ENCODE measurements at regions not wholly inside any gene's neighbourhood (a gene's known extent, or its start where the extent isn't known, plus 50 kb on each side); places are given as distances from the start of the nearest gene placed in this dataset.

GRCh38 chr12:41917181-41917580 lies 227.5 kb downstream of the GXYLT1 start:
- no peak overlapping the region for H2AFZ ChIP-seq (ENCODE audit: low read depth)
- H3K4me3 ChIP-seq (IDR thresholded peaks at IDR 0.05; ENCODE audit: insufficient read depth, low read depth, low read length), result no peak overlapping the region
- no peak overlapping the region for H3K4me2 ChIP-seq
- no peaks in the 10 kb centered on the region for H3K79me2 ChIP-seq (ENCODE audit: insufficient read depth, low read depth)
- no peak overlapping the region for H3K27ac ChIP-seq
- no peaks in the 10 kb centered on the region for H3K36me3 ChIP-seq (ENCODE audit: insufficient read depth)
- H3K27me3 ChIP-seq (ENCODE audit: insufficient read depth, low read depth), result no peaks in the 10 kb centered on the region
- no peak for TF ChIP-seq CTCF (conservative IDR thresholded peaks at IDR 0.05; ENCODE audit: low read depth, low read length)
- peaks cover 16% of the 10 kb centered on the region for H3K4me1 ChIP-seq (ENCODE audit: low read depth, poor library complexity, severe bottlenecking)
- no peaks in the 10 kb centered on the region for H4K20me1 ChIP-seq (ENCODE audit: insufficient read depth)
- no peak overlapping the region for H3K9ac ChIP-seq

GRCh38 chr12:41910578-41911320 lies 233.9 kb downstream of the GXYLT1 start:
- Histone ChIP-seq H3K9ac (no peak overlapping the region), H3K4me2 (no peak overlapping the region), H3K4me1 (ENCODE audit: low read depth, poor library complexity, severe bottlenecking) (no peaks in the 10 kb centered on the region), H3K27ac (no peak overlapping the region), H3K79me2 (ENCODE audit: insufficient read depth, low read depth) (no peaks in the 10 kb centered on the region), H3K4me3 (IDR thresholded peaks at IDR 0.05; ENCODE audit: insufficient read depth, low read depth, low read length) (no peak overlapping the region), H4K20me1 (ENCODE audit: insufficient read depth) (no peaks in the 10 kb centered on the region), H2AFZ (ENCODE audit: low read depth) (no peak overlapping the region), H3K36me3 (ENCODE audit: insufficient read depth) (no peaks in the 10 kb centered on the region), H3K27me3 (ENCODE audit: insufficient read depth, low read depth) (no peaks in the 10 kb centered on the region)
- TF ChIP-seq CTCF (conservative IDR thresholded peaks at IDR 0.05; ENCODE audit: low read depth, low read length), result no peak

- no peaks in the 10 kb centered on the region for H4K20me1 ChIP-seq (ENCODE audit: insufficient read depth)
- no peak for TF ChIP-seq CTCF (conservative IDR thresholded peaks at IDR 0.05; ENCODE audit: low read depth, low read length)
- no peak overlapping the region for H2AFZ ChIP-seq (ENCODE audit: low read depth)
- no peaks in the 10 kb centered on the region for H3K4me1 ChIP-seq (ENCODE audit: low read depth, poor library complexity, severe bottlenecking)
- H3K79me2 ChIP-seq (ENCODE audit: insufficient read depth, low read depth), result no peaks in the 10 kb centered on the region
- H3K27ac ChIP-seq, result no peak overlapping the region
- H3K36me3 ChIP-seq (ENCODE audit: insufficient read depth), result no peaks in the 10 kb centered on the region
- no peak overlapping the region for H3K4me3 ChIP-seq (IDR thresholded peaks at IDR 0.05; ENCODE audit: insufficient read depth, low read depth, low read length)
- no peak overlapping the region for H3K4me2 ChIP-seq
- H3K9ac ChIP-seq, result no peak overlapping the region
- H3K27me3 ChIP-seq (ENCODE audit: insufficient read depth, low read depth), result no peaks in the 10 kb centered on the region
Observed at GRCh38 chr12:41908206-41908605, 236.5 kb downstream of the GXYLT1 start.

GRCh38 chr12:41907550-41907949 lies 237.1 kb downstream of the GXYLT1 start:
- no peaks in the 10 kb centered on the region for H3K27me3 ChIP-seq (ENCODE audit: insufficient read depth, low read depth)
- no peak for TF ChIP-seq CTCF (conservative IDR thresholded peaks at IDR 0.05; ENCODE audit: low read depth, low read length)
- H3K4me1 ChIP-seq (ENCODE audit: low read depth, poor library complexity, severe bottlenecking), result no peaks in the 10 kb centered on the region
- no peaks in the 10 kb centered on the region for H3K79me2 ChIP-seq (ENCODE audit: insufficient read depth, low read depth)
- no peak overlapping the region for H3K4me2 ChIP-seq
- H2AFZ ChIP-seq (ENCODE audit: low read depth), result no peak overlapping the region
- no peak overlapping the region for H3K27ac ChIP-seq
- H3K9ac ChIP-seq, result no peak overlapping the region
- H3K36me3 ChIP-seq (ENCODE audit: insufficient read depth), result no peaks in the 10 kb centered on the region
- no peak overlapping the region for H3K4me3 ChIP-seq (IDR thresholded peaks at IDR 0.05; ENCODE audit: insufficient read depth, low read depth, low read length)
- H4K20me1 ChIP-seq (ENCODE audit: insufficient read depth), result no peaks in the 10 kb centered on the region
